H1 (cell line): ENCODE measurements at regions not wholly inside any gene's neighbourhood (a gene's known extent, or its start where the extent isn't known, plus 50 kb on each side); places are given as distances from the start of the nearest gene placed in this dataset.

Source experiments
- ASH2L ChIP-seq: fragments of 200-600, 300-600 bp; sonication (generic); IDR thresholded peaks from one replicate; pipeline ENCODE4 v1.7.1; 2017; ENCODE audit warnings: low read length
- ATF2 ChIP-seq: IDR thresholded peaks from 2 replicates; pipeline ENCODE4 v1.6.1; 2012; ENCODE audit warnings: low read length, inconsistent platforms
- BCL11A ChIP-seq, 2 experiments: IDR thresholded peaks; one replicate each; pipeline ENCODE4 v1.6.1; 2011; ENCODE audit warnings: low read depth in 2 of 2, low read length in 2 of 2, mild to moderate bottlenecking in 2 of 2
- CTCF ChIP-seq, 3 experiments: IDR thresholded peaks; 1 replicate in 2 of 3; 2 replicates in 1 of 3; pipeline versions ENCODE4 v1.5.1 to v1.6.1; 2011; ENCODE audit warnings: low read length in 3 of 3, mild to moderate bottlenecking in 3 of 3, inconsistent platforms in 2 of 3, low read depth in 1 of 3, moderate library complexity in 1 of 3; ENCODE audit not compliant: insufficient read depth in 1 of 3; ENCODE audit errors: control extremely low read depth in 1 of 3
- EP300 ChIP-seq, 2 experiments: IDR thresholded peaks; 1 replicate in 1 of 2; 2 replicates in 1 of 2; pipeline ENCODE4 v1.6.1; 2011 to 2012; ENCODE audit warnings: low read depth in 2 of 2, low read length in 2 of 2, mild to moderate bottlenecking in 2 of 2, borderline replicate concordance in 1 of 2, inconsistent platforms in 1 of 2, moderate library complexity in 1 of 2
- GABPA ChIP-seq: IDR thresholded peaks from 2 replicates; pipeline ENCODE4 v1.6.1; 2011; ENCODE audit warnings: mild to moderate bottlenecking, low read length, moderate library complexity, borderline replicate concordance; ENCODE audit not compliant: insufficient read depth
- RAD21 ChIP-seq, 2 experiments: IDR thresholded peaks in 1 of 2; conservative IDR thresholded peaks in 1 of 2; 2 replicates each; pipeline ENCODE4 v1.6.1; 2011; ENCODE audit warnings: low read depth in 2 of 2, low read length in 2 of 2, improper control_type of control experiment in 1 of 2, inconsistent platforms in 1 of 2, mild to moderate bottlenecking in 1 of 2, moderate library complexity in 1 of 2
- TAF1 ChIP-seq: IDR thresholded peaks from 2 replicates; pipeline ENCODE4 v1.6.1; 2011; ENCODE audit warnings: mild to moderate bottlenecking, low read depth, low read length
- TEAD4 ChIP-seq: IDR thresholded peaks from 2 replicates; pipeline ENCODE4 v1.6.1; 2012; ENCODE audit warnings: low read depth, low read length, inconsistent platforms, mixed read lengths

GRCh38 chr16:76818606-76819181, 372.3 kb upstream of the MON1B start:
- TF ChIP-seq ASH2L = no peak
- TF ChIP-seq TAF1 = no peak
- TF ChIP-seq BCL11A (IDR thresholded peaks at IDR 0.05; ENCODE audit: low read depth in 2 of 2, low read length in 2 of 2) = no peak
- TF ChIP-seq CTCF (IDR thresholded peaks at IDR 0.05; ENCODE audit: control extremely low read depth in 1 of 3, insufficient read depth in 1 of 3, low read depth in 1 of 3, low read length in 3 of 3) = no peak
- no peak for TF ChIP-seq ATF2
- TF ChIP-seq TEAD4 = no peak
- no peak for TF ChIP-seq RAD21 (IDR thresholded peaks at IDR 0.05 in 1 of 2, conservative IDR thresholded peaks at IDR 0.05 in 1 of 2; ENCODE audit: low read depth in 2 of 2, low read length in 2 of 2)
- no peak for TF ChIP-seq EP300 (IDR thresholded peaks at IDR 0.05; ENCODE audit: borderline replicate concordance in 1 of 2, low read depth in 2 of 2, low read length in 2 of 2)
- TF ChIP-seq GABPA = no peak
